Type B pancreatic cell (in vitro differentiated cells): ENCODE measurements at regions not wholly inside any gene's neighbourhood (a gene's known extent, or its start where the extent isn't known, plus 50 kb on each side); places are given as distances from the start of the nearest gene placed in this dataset.

Experiments used
- DNase-seq: peaks from one replicate; pipeline ENCODE4 v3.0.0; 2021; ENCODE audit warnings: mixed read lengths; ENCODE audit not compliant: unreplicated experiment; ENCODE audit errors: extremely low spot score
- H3K27ac Mint-ChIP-seq: 2 replicates; pipeline ENCODE4 v1.8.0; 2021; ENCODE audit warnings: mild to moderate bottlenecking, mixed read lengths
- H3K27me3 Mint-ChIP-seq: 2 replicates; pipeline ENCODE4 v1.8.0; 2021; ENCODE audit warnings: mixed read lengths
- H3K36me3 Mint-ChIP-seq: 2 replicates; pipeline ENCODE4 v1.8.0; 2021; ENCODE audit warnings: mixed read lengths
- H3K4me1 Mint-ChIP-seq: one replicate; pipeline ENCODE4 v1.8.0; 2021; ENCODE audit warnings: mixed read lengths; ENCODE audit not compliant: unreplicated experiment
- H3K4me3 Mint-ChIP-seq: 2 replicates; pipeline ENCODE4 v1.8.0; 2021; ENCODE audit warnings: mild to moderate bottlenecking, mixed read lengths
- H3K9me3 Mint-ChIP-seq: 2 replicates; pipeline ENCODE4 v1.8.0; 2021; ENCODE audit warnings: mixed read lengths
- CTCF ChIP-seq: fragments of 200-600 bp; sonication (generic); conservative IDR thresholded peaks from 2 replicates; pipeline ENCODE4 v1.5.0; 2021; ENCODE audit warnings: antibody characterized with exemption, mild to moderate bottlenecking

- no peak for TF ChIP-seq CTCF
- Mint-ChIP-seq H3K27ac (no peak overlapping the region), H3K4me1 (peaks cover 20% of the 10 kb centered on the region), H3K27me3 (no peaks in the 10 kb centered on the region), H3K36me3 (no peaks in the 10 kb centered on the region), H3K9me3 (peaks cover 14% of the 10 kb centered on the region), H3K4me3 (no peak overlapping the region)
- no peak for DNase-seq
Observed at GRCh38 chr7:41832941-41833340, 130.1 kb upstream of the INHBA start.

GRCh38 chr7:41830271-41830670 is 127.4 kb upstream of the INHBA start:
- Mint-ChIP-seq H3K9me3 (peaks cover 14% of the 10 kb centered on the region), H3K36me3 (no peaks in the 10 kb centered on the region), H3K27ac (no peak overlapping the region), H3K27me3 (no peaks in the 10 kb centered on the region), H3K4me1 (peaks cover 19% of the 10 kb centered on the region), H3K4me3 (no peak overlapping the region)
- TF ChIP-seq CTCF = no peak
- DNase-seq = no peak

- Mint-ChIP-seq H3K27me3 (no peaks in the 10 kb centered on the region), H3K27ac (no peak overlapping the region), H3K4me3 (no peak overlapping the region), H3K36me3 (no peaks in the 10 kb centered on the region), H3K4me1 (peaks cover 16% of the 10 kb centered on the region), H3K9me3 (peaks cover 14% of the 10 kb centered on the region)
- no peak for TF ChIP-seq CTCF
- DNase-seq = no peak
Observed at GRCh38 chr7:41828911-41829310, 126.0 kb upstream of the INHBA start.

- Mint-ChIP-seq H3K4me3 (no peak overlapping the region), H3K27ac (no peak overlapping the region), H3K27me3 (no peaks in the 10 kb centered on the region), H3K9me3 (peaks cover 9% of the 10 kb centered on the region), H3K36me3 (no peaks in the 10 kb centered on the region), H3K4me1 (peaks cover 16% of the 10 kb centered on the region)
- DNase-seq = no peak
- TF ChIP-seq CTCF = no peak
Observed at GRCh38 chr7:41826641-41827040, 123.8 kb upstream of the INHBA start.

GRCh38 chr7:41825927-41826480 is 123.1 kb upstream of the INHBA start:
- no peak for DNase-seq
- H3K27ac Mint-ChIP-seq = no peak overlapping the region
- no peak overlapping the region for H3K4me3 Mint-ChIP-seq
- peaks cover 5% of the 10 kb centered on the region for H3K9me3 Mint-ChIP-seq
- peaks cover 16% of the 10 kb centered on the region for H3K4me1 Mint-ChIP-seq
- H3K36me3 Mint-ChIP-seq = no peaks in the 10 kb centered on the region
- H3K27me3 Mint-ChIP-seq = no peaks in the 10 kb centered on the region
- TF ChIP-seq CTCF = no peak

- no peaks in the 10 kb centered on the region for H3K36me3 Mint-ChIP-seq
- no peak for DNase-seq
- H3K27ac Mint-ChIP-seq = no peak overlapping the region
- H3K4me1 Mint-ChIP-seq = peaks cover 9% of the 10 kb centered on the region
- no peak overlapping the region for H3K4me3 Mint-ChIP-seq
- TF ChIP-seq CTCF = no peak
- peaks cover 12% of the 10 kb centered on the region for H3K9me3 Mint-ChIP-seq
- no peaks in the 10 kb centered on the region for H3K27me3 Mint-ChIP-seq
Observed at GRCh38 chr7:41824284-41824683, 121.4 kb upstream of the INHBA start.
